ENCODE measurements at regions not wholly inside any gene's neighbourhood (a gene's known extent, or its start where the extent isn't known, plus 50 kb on each side); places are given as distances from the start of the nearest gene placed in this dataset.

GRCh38 chr11:95566211-95566610 lies 223.4 kb downstream of the FAM76B start:
- TF ChIP-seq POLR2AphosphoS5 (IDR thresholded peaks at IDR 0.05; ENCODE audit: borderline replicate concordance, low read depth, low read length), result no peak
- TF ChIP-seq EZH2 (IDR thresholded peaks at IDR 0.05), result no peak

Data from SK-N-MC (cell line).